CD14-positive monocyte (primary cell): ENCODE measurements at regions not wholly inside any gene's neighbourhood (a gene's known extent, or its start where the extent isn't known, plus 50 kb on each side); places are given as distances from the start of the nearest gene placed in this dataset.

Source experiments
- DNase-seq, 3 donors: peaks; one replicate each; pipeline ENCODE4 v3.0.0-alpha.2; 2011 to 2022
- H2AFZ ChIP-seq: 2 replicates; pipeline ENCODE4 v1.6.0; 2012; ENCODE audit warnings: mild to moderate bottlenecking, low read depth, low read length, inconsistent platforms; ENCODE audit not compliant: insufficient read depth, poor library complexity, severe bottlenecking
- H3K27ac ChIP-seq, 2 donors: 1 replicate in 1 of 2; 2 replicates in 1 of 2; pipeline ENCODE4 v1.5.1; 2012 to 2013; ENCODE audit warnings: low read length in 2 of 2, control low read depth in 1 of 2, inconsistent platforms in 1 of 2, low read depth in 1 of 2, mild to moderate bottlenecking in 1 of 2
- H3K27me3 ChIP-seq, 2 donors: one replicate each; pipeline versions ENCODE4 v1.6.0 to v1.6.1; 2011 to 2013; ENCODE audit warnings: low read length in 2 of 2; ENCODE audit not compliant: control insufficient read depth in 2 of 2, insufficient read depth in 2 of 2
- H3K36me3 ChIP-seq, 2 donors: replicated peaks in 1 of 2; 1 replicate in 1 of 2; 2 replicates in 1 of 2; pipeline versions ENCODE4 v1.5.1 to v1.6.1; 2012 to 2013; ENCODE audit warnings: low read length in 2 of 2, control low read depth in 1 of 2, inconsistent platforms in 1 of 2, mild to moderate bottlenecking in 1 of 2; ENCODE audit not compliant: insufficient read depth in 2 of 2, control insufficient read depth in 1 of 2
- H3K4me1 ChIP-seq, 2 donors: 1 replicate in 1 of 2; 2 replicates in 1 of 2; pipeline versions ENCODE4 v1.5.1 to v1.6.1; 2012 to 2013; ENCODE audit warnings: low read length in 2 of 2, control low read depth in 1 of 2, inconsistent platforms in 1 of 2, mild to moderate bottlenecking in 1 of 2, moderate library complexity in 1 of 2; ENCODE audit not compliant: insufficient read depth in 2 of 2, control insufficient read depth in 1 of 2
- H3K4me2 ChIP-seq: replicated peaks from 2 replicates; pipeline ENCODE3; 2012; ENCODE audit warnings: low read length, moderate library complexity, mild to moderate bottlenecking; ENCODE audit not compliant: poor library complexity, severe bottlenecking; ENCODE audit errors: extremely low read depth
- H3K4me3 ChIP-seq, 3 experiments: fragments of 200-600 bp in 1 of 3; sonication (generic) in 1 of 3; replicated peaks in 1 of 3; 1 replicate in 2 of 3; 2 replicates in 1 of 3; pipeline ENCODE4 v1.5.1; 2011 to 2013; ENCODE audit warnings: low read length in 3 of 3, mild to moderate bottlenecking in 3 of 3, control low read depth in 2 of 3, low read depth in 2 of 3, inconsistent platforms in 1 of 3, moderate library complexity in 1 of 3
- H3K79me2 ChIP-seq: 2 replicates; pipeline ENCODE4 v1.6.0; 2012; ENCODE audit warnings: mild to moderate bottlenecking, control low read depth, inconsistent platforms, low read length, moderate library complexity; ENCODE audit not compliant: insufficient read depth
- H3K9ac ChIP-seq: 2 replicates; pipeline ENCODE4 v1.6.0; 2017; ENCODE audit warnings: low read length, mild to moderate bottlenecking; ENCODE audit not compliant: insufficient read depth, poor library complexity, severe bottlenecking
- H3K9me3 ChIP-seq, 2 donors: replicated peaks in 1 of 2; 1 replicate in 1 of 2; 2 replicates in 1 of 2; pipeline versions ENCODE4 v1.5.1 to v1.6.1; 2012 to 2013; ENCODE audit warnings: low read length in 2 of 2, control low read depth in 1 of 2; ENCODE audit not compliant: control insufficient read depth in 1 of 2, insufficient read depth in 1 of 2
- H4K20me1 ChIP-seq: 2 replicates; pipeline ENCODE4 v1.6.0; 2012; ENCODE audit warnings: mild to moderate bottlenecking, low read length, control low read depth, moderate library complexity; ENCODE audit not compliant: insufficient read depth
- H3K27ac Mint-ChIP-seq, 7 donors: one replicate each; pipeline ENCODE4 v1.8.0; 2020; ENCODE audit warnings: mild to moderate bottlenecking in 7 of 7, mixed read lengths in 7 of 7, moderate library complexity in 6 of 7, inconsistent platforms in 2 of 7
- H3K27me3 Mint-ChIP-seq, 3 donors: one replicate each; pipeline ENCODE4 v1.8.0; 2021 to 2022; ENCODE audit warnings: low read depth in 3 of 3, mild to moderate bottlenecking in 3 of 3, mixed read lengths in 3 of 3, moderate library complexity in 3 of 3, inconsistent platforms in 1 of 3
- H3K36me3 Mint-ChIP-seq, 2 donors: one replicate each; pipeline ENCODE4 v1.8.0; 2020; ENCODE audit warnings: mixed read lengths in 2 of 2, inconsistent platforms in 1 of 2, mild to moderate bottlenecking in 1 of 2
- H3K4me1 Mint-ChIP-seq: one replicate; pipeline ENCODE4 v1.8.0; 2020; ENCODE audit warnings: mild to moderate bottlenecking, mixed read lengths
- H3K4me3 Mint-ChIP-seq, 2 donors: one replicate each; pipeline ENCODE4 v1.8.0; 2020; ENCODE audit warnings: mild to moderate bottlenecking in 2 of 2, mixed read lengths in 2 of 2, moderate library complexity in 1 of 2
- H3K9me3 Mint-ChIP-seq, 7 donors: one replicate each; pipeline ENCODE4 v1.8.0; 2020 to 2022; ENCODE audit warnings: mixed read lengths in 7 of 7, mild to moderate bottlenecking in 6 of 7, moderate library complexity in 6 of 7, inconsistent platforms in 2 of 7
- CTCF ChIP-seq: fragments of 200-600 bp; IDR thresholded peaks from one replicate; pipeline ENCODE4 v1.8.0; 2022; ENCODE audit warnings: antibody characterized with exemption, mild to moderate bottlenecking
- WGBS: methylation state at CpG from one replicate; pipeline ENCODE4 v1.1.5; 2013; ENCODE audit warnings: missing lambda C conversion rate; ENCODE audit not compliant: insufficient coverage; 5-methylcytosine and 5-hydroxymethylcytosine counted together
- intact Hi-C, 2 donors: fragments of 100-400 bp; cut with micrococcal nuclease; formaldehyde crosslinking; loops; one replicate each; pipeline versions ENCODE4 v1.15.0 to v1.15.1; 2023

- WGBS = no CpG with 5 or more reads among the region's 1 CpG
- no peak overlapping the region for H3K4me3 Mint-ChIP-seq
- H3K9me3 ChIP-seq = no peaks in the 10 kb centered on the region
- no peaks in the 10 kb centered on the region for H3K79me2 ChIP-seq
- no peak overlapping the region for H3K9ac ChIP-seq
- no peaks in the 10 kb centered on the region for H4K20me1 ChIP-seq
- no peak overlapping the region for H2AFZ ChIP-seq
- peaks cover 9% of the 10 kb centered on the region for H3K4me1 Mint-ChIP-seq
- H3K9me3 Mint-ChIP-seq = peaks cover 0 to 3% (median 0%) of the 10 kb centered on the region in 7 donors
- intact Hi-C loops = no loop called here
- no peak overlapping the region for H3K27ac Mint-ChIP-seq
- H3K27me3 Mint-ChIP-seq = peaks cover 0 to 4% (median 3%) of the 10 kb centered on the region in 3 donors
- H3K4me3 ChIP-seq = no peak overlapping the region
- no peaks in the 10 kb centered on the region for H3K36me3 ChIP-seq
- TF ChIP-seq CTCF = no peak
- no peak overlapping the region for H3K4me2 ChIP-seq
- no peak for DNase-seq
- H3K27ac ChIP-seq = no peak overlapping the region
- no peaks in the 10 kb centered on the region for H3K27me3 ChIP-seq
- no peaks in the 10 kb centered on the region for H3K36me3 Mint-ChIP-seq
- H3K4me1 ChIP-seq = no peaks in the 10 kb centered on the region
These were observed 451.1 kb upstream of the TRIB2 start for GRCh38 chr2:12265646-12266045.

GRCh38 chr2:12267042-12267441, 449.7 kb upstream of the TRIB2 start:
- Histone ChIP-seq H3K79me2 (no peaks in the 10 kb centered on the region), H3K27ac (no peak overlapping the region), H3K4me3 (no peak overlapping the region), H3K27me3 (no peaks in the 10 kb centered on the region), H3K9me3 (no peaks in the 10 kb centered on the region), H3K4me2 (no peak overlapping the region), H4K20me1 (no peaks in the 10 kb centered on the region), H3K4me1 (peaks cover 4 to 9% of the 10 kb centered on the region in 2 donors), H3K36me3 (no peaks in the 10 kb centered on the region), H2AFZ (no peak overlapping the region), H3K9ac (no peak overlapping the region)
- peaks cover 0 to 3% (median 1%) of the 10 kb centered on the region in 3 donors for H3K27me3 Mint-ChIP-seq
- H3K27ac Mint-ChIP-seq = no peak overlapping the region
- intact Hi-C loops = no loop called here
- no peak overlapping the region for H3K4me3 Mint-ChIP-seq
- peaks cover 0 to 1% (median 0%) of the 10 kb centered on the region in 7 donors for H3K9me3 Mint-ChIP-seq
- no peaks in the 10 kb centered on the region for H3K36me3 Mint-ChIP-seq
- no peak for DNase-seq
- peaks cover 16% of the 10 kb centered on the region for H3K4me1 Mint-ChIP-seq
- no CpG with 5 or more reads among the region's 3 CpGs for WGBS
- no peak for TF ChIP-seq CTCF
